CD4-positive, alpha-beta T cell treated with Interleukin-17A for 4 hours (primary cell): ENCODE measurements at regions not wholly inside any gene's neighbourhood (a gene's known extent, or its start where the extent isn't known, plus 50 kb on each side); places are given as distances from the start of the nearest gene placed in this dataset.
"Not testable (repeated sequence)": the region's sequence is repeated elsewhere in the genome, so short reads cannot be mapped to it uniquely, and the experiment has no call there.

Source experiments
- DNase-seq: peaks from one replicate; pipeline ENCODE4 v3.0.0-alpha.2; 2020; ENCODE audit warnings: mixed read lengths

DNA sequence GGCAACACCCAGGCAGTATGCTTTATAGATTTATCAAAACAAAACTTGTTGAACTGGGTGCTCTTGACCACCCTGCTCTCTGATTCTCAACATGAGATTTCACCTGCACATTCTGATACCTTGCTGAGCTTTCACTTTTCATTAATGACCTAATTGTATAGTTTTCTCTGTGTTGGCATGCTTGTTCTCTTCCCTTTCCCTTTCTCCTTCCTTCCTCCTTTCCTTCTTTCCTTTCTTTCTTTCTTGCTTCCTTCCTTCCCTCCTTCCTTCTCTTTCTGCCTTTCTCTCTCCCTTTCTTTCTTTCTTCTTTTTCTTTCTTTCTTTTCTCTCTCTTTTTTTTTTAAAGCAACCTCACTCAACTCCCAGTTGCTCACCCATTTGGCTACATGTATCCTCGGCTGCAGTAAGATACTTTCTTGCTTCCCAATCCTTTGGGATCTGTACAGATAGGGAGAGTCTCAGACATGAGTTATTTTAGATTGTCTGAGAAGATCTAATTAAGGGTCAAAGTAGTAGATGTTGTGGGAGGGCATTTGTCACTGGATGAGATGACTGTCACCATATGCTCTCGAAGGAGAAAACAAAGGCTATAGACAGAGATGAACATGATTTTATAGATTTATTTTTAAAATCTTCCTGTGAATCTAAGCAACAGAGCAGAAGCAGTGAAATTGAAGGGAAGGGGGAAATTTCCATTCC, 458.0 kb downstream of the USP25 start:
- no peak for DNase-seq

DNA sequence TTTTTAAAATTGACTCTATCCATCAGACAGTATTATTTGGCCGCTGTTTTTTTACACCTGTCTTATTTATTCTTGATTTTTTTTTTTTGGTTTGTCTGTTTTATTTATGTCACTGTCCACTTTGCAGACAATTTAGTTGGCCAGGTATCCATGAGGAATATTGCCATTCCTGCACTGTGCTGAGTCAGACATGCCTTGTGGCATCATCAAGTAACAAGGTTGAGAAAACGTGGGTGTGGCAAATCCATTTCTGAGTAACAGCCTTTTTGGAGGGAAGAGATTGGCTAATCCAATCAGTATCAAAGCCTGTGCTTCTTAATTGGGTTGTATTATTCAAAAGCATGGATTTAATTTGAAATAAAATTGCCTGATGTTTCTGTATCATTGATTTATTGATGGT, 463.1 kb downstream of the USP25 start:
- DNase-seq: no peak

DNA sequence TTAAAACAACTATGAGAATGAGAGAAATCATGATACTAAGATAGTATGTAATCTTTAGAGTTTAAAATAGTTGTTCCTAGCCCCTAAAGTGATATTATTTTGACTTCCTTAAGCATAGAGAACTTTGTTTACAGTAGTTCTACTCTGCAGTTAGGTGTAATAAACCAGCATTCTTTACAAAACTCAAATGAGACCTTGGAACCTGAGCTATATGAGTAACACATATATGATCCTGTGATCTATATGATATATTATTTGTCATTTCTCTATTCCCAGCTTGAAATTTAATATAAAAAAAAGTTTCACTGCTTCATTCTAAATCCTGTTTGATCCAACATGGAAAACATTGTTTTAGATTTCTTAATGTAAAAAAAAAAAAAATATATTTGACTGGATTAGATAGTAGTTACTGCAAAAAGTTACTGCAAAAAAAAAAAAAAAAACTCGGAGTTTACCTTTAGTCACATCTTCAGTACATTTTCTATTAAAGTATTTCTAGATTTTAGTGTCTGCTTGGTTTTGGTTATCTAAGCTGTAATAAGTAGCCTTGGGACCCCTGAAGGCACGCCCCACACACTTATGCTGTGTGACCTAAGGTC, 463.8 kb downstream of the USP25 start:
- DNase-seq: no peak

DNA sequence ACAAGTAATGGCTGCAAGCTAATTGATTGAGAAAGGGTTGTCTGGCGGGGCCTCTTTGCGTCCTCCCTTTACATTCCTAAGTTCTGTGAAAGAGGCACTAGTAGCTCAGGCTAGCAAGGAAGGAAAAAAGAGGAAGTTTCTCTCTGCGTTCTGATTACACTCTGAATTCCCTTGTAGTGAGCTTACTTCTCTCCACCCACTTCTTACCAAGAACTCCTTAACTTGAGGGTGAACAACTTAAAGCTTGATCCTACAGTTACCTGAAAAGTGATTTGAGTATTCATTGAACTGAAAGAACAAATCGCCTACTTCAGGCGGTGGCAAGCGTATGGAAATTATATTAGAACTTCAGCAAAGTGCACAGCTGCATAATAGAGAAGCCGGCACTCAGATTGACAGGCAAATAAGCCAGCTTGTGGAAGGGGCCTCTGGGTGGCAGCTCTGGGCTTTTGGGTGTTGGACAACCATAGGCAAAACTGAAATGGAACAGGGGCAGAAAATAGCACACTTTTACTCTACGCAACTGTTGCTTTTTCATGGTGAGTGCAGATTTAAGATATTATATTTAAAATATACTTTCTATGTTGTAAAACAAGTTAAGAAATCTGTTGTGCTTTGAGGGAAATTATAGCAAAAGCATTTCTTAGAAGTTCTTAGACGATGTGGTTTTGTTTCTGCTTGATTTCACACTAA, 464.5 kb downstream of the USP25 start:
- peak; percentile 23 for DNase-seq

DNA sequence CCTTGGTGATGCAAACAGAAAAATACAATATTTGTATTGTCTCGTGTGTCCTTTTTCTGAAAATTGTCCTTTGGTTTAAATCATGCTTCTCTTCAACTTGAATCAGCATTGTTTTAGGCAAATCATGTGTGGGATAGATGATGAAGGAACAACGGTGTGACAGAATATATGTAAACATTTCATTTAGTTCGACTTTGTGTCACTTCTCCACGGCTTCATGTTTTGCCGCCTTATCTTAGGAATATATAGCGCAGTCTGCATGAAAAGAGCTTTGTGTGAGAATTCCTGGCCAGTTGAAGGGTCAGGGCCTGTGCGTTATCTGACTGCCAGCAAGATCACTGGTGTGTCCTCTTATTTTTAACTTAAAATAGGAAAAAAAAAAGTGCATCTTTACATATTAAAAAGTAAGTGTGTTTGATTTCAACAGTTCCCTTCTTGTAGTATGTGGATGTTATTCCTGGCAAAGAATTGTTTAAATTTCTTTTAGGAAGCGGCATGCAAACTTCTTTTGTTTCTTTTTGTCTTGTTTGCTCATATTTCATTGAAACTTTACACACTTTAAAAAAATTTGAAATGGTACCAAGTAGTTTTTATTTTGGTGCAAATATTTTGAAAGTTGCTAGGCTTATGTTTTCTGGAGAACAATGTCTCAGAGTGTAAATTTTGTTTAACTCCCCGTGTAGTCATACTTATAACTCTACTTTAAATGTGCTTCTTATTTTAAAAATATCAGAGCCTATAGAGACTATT, 465.2 kb downstream of the USP25 start:
- DNase-seq: no peak

DNA sequence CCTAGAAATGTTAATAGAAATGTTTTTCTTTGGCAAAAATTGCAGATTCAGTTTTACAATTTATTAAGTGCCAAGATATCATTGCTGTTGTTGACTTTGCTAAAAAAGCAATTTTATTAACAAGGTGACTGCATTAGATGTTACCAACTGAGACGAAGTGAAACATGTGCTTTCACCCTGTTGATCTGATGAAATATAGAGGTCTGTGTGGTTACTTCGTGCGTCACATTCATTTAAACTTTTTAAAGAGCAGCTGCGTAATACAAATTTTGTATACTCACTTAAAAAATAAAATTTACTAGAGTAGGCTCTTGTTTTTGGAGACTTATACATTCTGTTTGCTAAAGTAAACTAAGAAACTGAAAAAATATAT, 465.7 kb downstream of the USP25 start:
- no peak for DNase-seq

DNA sequence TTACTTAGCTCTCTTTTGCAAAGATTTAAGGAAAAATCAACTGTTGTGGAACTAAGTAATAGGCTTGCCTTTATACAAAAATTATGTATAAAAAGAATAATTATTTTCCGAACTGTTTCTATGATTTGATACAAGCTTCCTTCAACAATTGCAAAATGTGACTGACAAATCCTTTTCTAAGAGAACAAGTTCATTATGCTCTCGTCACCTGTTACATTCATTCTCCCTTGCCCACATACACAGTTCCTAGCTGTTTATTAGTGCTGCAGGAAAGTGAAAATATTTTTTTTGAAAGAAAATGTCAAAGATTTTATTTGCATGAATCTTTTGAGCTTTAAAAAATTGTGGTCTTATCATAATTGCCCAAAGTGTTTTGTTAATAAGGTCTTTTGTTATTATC, 466.2 kb downstream of the USP25 start:
- DNase-seq: no peak

DNA sequence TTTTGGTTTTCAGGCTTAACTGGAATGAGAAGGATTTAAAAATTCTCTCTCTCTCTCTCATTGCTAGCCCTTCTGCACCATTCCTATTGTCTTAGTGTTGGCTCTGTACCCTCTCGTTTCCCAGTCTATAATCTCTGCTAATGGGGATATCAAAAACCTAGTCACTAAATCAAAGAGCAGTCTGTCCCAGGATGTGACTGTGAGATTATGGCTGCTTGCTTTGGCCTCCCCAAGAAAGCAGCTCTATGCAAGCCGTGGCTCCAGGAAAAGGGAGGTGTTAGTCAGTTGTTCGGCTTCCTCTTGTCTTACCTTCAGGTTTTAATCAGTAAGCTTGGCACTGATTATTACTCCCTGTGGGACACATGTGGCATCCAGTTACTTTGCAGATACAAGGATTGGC, 468.8 kb downstream of the USP25 start:
- DNase-seq: no peak

DNA sequence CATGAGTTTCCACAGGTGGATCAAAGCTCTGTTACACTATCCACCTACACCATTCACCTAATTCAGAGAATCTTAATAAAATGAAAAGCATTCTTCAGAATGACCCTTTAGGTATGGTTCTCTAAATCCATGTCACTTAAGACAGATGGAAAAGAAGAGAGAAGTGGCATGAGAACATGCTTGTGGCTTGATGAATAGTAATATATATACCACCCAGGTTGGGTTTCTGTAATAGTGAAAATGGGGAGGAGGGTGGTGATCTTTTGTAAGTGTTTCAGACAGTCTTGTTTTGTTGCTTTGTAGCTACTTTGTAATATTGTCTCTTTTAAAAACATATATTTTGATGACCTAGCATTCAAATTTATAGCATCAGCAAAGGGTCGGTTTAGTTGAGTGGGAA, 469.8 kb downstream of the USP25 start:
- no peak for DNase-seq

DNA sequence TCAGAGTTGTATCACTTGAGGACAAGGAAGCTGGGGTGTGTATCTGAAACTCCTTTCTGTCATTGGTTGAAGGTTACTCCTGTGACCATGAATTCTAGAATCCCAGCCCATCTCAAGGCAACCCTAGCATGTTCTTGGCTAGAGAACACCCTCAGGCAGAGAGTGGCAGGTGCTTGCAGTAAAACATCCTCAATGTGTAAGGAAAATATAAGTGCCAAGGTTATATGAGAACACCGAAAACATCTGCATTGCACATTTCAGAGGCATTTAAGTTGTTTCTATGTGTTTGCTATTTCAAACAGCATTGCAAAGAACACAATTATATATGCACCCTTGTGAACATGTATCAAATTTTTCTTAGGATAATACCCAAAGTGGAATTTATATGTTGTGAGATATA, 471.9 kb downstream of the USP25 start:
- DNase-seq: no peak

DNA sequence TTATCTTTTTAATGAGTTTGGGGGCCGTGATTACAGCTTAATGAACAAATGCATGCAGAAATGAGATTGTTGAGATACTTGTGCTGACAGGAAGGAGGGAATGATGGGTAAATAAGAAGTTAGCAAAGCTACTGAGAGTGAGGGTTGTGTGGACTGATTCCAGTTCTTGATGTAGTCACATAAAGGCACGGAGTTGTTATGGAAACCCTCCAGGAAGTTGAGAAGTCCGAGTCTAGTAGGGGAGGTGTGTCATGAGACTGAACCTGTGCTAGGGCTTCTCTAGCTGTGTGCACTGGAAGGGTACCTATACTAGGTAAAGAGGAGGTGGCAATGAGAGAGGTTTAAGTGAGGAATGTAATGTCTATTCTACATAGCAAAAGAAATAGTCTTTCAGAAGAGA, 475.7 kb downstream of the USP25 start:
- DNase-seq: no peak

DNA sequence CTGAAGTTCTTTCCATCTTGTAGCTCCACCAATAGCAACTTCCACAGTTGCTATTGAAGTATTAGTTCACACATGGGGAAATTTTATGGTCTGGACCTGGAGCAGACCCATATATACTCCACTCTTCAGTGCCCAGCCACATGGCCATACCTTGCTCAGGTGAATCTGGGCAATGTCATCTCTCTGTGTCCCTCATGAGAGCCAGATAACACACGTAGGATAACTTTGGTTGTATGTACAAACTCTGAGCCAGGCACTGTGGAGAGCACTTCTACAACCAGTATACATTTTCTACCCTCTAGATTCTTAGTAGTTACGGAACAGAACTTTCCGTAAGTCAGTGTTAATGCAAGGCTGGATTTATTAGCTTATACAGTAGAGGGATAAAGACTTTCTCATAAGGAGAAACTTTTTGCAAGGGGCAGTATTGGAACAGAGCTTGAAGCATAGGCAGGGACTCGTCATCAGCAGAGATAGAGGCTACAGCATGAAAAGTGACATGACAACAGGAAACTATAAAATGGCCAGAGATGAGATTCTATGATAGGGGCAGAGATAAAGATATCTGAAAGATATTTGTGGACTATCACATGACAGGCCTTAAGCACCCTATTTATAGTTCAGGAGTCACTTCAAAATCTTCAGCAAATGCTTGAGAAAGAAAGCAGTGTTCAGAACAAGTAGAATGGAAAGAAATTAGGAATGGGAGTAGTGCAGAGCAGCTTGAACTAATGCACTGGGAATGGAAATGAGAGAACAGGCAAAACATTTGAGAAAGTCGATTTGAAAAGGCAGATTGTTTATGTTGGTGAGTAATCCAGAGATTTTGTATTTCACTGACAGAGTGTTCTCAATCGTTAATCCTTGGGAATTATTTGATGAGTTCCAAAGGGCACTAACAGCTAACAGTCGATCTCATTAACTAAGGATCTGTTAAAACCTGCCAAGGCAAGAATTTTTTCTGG, 481.8 kb downstream of the USP25 start:
- DNase-seq: no peak

DNA sequence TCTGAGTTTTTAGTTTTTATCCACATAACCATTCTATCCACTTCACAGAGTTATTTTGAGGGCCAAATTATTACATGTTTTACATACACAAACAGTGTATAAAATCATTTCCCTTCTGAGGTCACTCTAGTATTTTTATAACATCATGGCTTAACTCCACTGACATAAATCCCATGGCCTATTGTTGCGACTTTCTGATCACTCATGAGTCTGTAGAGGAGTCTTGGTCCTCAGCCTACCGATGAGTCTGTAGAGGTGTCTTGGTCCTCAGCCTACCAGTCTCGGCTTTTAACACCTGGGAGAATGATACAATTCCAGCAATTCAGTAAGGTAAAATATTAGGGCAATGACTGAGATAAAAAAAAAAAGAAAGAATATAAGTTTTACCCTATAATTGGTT, 483.7 kb downstream of the USP25 start:
- no peak for DNase-seq

DNA sequence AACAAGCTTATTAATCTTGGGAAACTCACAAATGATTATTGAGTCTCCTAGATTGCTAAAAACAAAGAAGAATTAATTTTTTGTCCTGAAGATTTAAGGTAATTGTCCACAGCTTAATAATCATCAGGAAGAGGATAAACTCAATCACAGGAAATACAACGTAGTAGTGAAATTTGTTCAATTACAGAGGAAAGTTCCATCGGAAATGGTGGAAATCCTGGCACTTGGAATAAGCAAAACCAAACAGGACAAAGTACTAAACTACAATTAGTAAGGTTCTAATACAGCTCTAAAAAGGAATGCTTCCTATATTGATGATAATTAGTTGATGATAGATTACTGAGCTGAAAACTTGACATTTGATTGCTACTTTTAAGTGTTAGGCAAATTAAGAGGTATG, 485.4 kb downstream of the USP25 start:
- DNase-seq: no peak

DNA sequence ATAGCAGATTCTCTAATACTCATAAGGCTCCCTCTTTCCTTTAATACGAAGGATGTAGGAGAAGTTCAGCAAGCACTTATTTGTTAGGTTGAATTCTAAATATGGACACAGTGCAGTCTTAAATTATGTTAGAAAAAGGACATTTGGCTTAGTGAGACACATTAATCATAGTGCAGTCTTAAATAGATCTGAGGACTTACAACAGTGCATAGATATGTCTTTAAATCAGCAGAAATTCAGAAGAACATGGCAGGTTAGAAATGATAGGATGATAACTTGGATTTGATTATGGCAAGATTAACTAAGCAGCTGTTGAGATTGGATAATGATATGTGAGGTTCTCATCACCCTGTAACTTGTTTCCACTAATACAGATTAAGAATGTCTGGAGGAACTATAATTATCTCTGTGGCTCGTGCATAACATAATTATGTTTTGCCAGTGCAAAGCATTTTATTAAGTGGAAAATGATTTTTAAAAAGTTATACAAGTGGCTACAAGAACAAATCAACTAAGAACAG, 485.9 kb downstream of the USP25 start:
- DNase-seq: no peak

DNA sequence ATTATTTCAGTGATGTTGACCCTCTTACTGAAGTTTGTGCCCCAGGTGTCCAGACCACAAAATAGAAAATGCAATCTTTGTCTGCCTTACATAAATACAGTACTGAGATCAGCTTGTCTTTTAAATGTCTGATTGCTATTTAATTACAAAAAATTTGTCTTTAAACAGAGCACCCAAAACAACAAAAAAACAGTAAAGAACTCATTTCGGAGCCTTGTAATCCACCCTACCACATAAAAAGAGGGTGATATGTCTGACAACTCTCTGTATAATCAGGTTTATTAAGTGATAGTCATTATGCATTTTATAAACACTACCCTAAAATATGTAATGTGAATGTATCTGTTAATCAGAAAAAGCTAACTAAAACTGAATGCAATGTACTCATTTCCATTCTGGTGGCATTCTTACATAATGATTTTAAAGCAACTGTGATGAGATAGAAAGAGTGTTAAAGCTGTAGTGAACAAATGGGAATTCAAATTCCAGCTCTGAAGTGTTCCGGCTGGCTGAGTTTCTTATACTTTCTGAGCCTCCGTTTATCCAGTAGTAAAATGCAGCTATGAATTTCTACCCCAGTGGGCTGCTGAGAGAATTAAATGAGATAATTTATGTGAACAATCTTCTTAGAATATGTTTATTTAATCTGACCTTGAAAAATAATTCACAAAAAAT, 486.6 kb downstream of the USP25 start:
- DNase-seq: no peak

DNA sequence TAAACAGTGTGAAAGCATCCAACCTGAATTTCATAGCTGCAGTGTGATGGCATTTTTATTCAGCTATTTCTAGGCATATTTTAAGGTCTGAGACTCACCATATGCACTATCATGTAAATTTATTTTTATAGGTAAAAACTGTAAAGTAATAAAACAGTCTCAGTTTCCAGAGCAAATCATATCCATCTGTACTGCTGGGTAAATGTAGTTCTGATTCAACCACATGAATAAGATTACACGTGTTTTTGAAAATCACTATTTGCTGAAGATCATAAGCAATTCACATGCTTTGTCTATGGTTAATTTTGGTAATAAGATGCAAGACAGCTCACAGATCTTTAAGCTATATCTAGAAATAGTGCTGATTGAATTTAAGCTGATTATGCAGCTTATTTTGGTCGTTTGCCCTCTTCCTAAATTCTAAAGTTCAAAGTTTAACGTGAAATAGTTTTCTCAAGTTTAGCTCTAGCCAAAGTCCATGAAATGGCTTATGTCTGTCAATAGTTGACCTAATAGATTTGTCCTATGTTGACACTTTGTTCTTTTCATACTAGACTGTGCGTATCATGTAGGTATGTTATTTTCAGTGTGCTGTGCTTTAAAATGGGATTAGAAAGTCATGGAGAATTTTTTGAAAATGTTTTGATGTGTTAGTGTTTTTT, 489.0 kb downstream of the USP25 start:
- no peak for DNase-seq

DNA sequence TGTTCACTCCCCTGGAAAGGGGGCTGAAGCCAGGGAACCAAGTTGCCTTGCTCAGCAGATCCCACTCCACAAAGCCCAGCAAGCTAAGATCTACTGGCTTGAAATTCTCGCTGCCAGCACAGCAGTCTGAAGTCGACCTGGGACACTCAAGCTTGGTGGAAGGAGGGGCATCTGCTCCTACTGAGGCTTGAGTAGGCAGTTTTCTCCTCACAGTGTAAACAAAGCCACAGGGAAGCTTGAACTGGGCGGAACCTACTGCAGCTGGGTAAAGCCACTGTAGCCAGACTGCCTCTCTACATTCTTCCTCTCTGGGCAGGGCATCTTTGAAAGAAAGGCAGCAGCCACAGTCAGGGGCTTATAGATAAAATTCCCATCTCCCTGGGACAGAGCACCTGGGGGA, 495.0 kb downstream of the USP25 start:
- DNase-seq: not testable (repeated sequence)

DNA sequence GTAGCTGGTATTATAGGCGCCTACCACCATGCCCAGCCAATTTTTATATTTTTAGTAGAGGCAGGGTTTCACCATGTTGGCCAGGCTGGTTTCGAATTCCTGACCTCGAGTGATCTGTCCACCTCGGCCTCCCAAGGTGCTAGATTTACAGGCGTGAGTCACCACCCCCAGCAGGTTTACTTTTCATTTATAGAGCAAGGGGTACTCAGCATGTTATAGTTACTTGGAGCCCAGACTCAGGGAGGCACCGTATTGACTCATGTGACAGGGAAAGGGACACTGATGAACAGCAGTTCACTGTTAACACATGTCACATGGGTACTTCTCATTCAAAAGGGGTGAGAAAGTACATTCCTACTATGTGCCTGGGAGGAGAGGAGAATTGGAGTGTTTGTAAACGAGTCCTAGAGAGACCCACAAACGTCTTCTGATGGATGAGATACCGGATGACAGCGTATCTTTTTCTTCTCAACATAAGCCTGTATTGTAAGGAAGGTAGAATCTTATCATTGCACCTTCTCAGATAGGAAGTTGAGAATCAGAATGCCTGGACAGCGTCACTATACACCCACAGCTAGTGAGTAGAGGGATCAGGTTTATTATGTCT, 510.0 kb downstream of the USP25 start:
- no peak for DNase-seq

DNA sequence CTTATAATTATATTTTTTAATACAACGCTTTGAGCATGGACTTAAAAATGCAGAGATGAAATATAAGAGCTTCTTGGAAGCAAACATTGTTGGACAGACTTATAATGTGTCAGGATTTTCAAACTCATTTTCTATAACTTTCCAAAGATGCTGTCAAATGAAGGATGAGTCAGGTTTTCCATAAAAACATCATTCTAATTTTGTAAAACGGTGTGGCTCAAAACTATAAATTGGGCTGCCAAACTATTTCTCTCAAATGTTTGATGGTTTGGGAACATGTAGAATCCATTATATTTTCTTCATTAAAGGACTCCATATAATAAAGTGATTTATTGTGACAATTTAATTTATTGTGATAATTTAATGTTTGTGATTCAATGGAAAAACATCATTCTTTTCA, 511.2 kb downstream of the USP25 start:
- no peak for DNase-seq

DNA sequence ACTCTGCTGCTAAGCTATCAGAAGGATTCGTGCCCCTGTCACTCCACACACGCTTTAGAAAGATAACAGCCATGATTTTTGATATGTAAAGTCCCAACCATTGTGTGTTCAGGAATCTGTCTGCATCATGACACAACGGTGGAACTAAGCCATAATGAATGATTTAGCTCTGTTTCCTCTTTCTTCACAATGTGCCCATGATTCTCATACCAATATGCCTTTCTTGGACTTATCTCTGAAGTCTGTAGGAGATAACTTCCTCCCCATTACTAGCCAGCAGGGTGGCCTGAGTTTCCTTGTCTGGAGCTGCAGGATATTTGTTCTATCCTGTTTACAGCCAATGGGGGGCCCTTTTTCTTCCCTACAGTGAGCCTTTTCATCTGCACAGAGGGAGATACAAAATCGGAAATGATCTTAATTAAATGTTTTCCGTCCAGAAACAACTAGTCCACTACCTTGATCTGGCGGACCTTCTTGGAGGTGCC, 511.7 kb downstream of the USP25 start:
- no peak for DNase-seq
